Glutamatergic neuron (in vitro differentiated cells): ENCODE measurements at regions not wholly inside any gene's neighbourhood (a gene's known extent, or its start where the extent isn't known, plus 50 kb on each side); places are given as distances from the start of the nearest gene placed in this dataset.

Source experiments
- DNase-seq: peaks from one replicate; pipeline ENCODE4 v3.0.0; 2022
- H3K27ac Mint-ChIP-seq: one replicate; pipeline ENCODE4 v1.8.0; 2020; ENCODE audit warnings: mild to moderate bottlenecking, mixed read lengths, inconsistent platforms; ENCODE audit not compliant: unreplicated experiment
- H3K27me3 Mint-ChIP-seq: one replicate; pipeline ENCODE4 v1.8.0; 2020; ENCODE audit warnings: mild to moderate bottlenecking, moderate library complexity, mixed read lengths, inconsistent platforms; ENCODE audit not compliant: unreplicated experiment
- H3K36me3 Mint-ChIP-seq: one replicate; pipeline ENCODE4 v1.8.0; 2020; ENCODE audit warnings: mild to moderate bottlenecking, mixed read lengths, inconsistent platforms; ENCODE audit not compliant: unreplicated experiment
- H3K4me1 Mint-ChIP-seq: one replicate; pipeline ENCODE4 v1.8.0; 2020; ENCODE audit warnings: mild to moderate bottlenecking, low read depth, mixed read lengths, inconsistent platforms; ENCODE audit not compliant: unreplicated experiment
- H3K4me3 Mint-ChIP-seq: one replicate; pipeline ENCODE4 v1.8.0; 2020; ENCODE audit warnings: mild to moderate bottlenecking, mixed read lengths, inconsistent platforms; ENCODE audit not compliant: unreplicated experiment
- H3K9me3 Mint-ChIP-seq: one replicate; pipeline ENCODE4 v1.8.0; 2020; ENCODE audit warnings: mild to moderate bottlenecking, moderate library complexity, mixed read lengths, inconsistent platforms; ENCODE audit not compliant: unreplicated experiment
- CTCF ChIP-seq: fragments of 200-600 bp; sonication (generic); IDR thresholded peaks from one replicate; pipeline ENCODE4 v1.5.0; 2021; ENCODE audit not compliant: partially characterized antibody, unreplicated experiment

- Mint-ChIP-seq H3K4me1 (peaks cover 1% of the 10 kb centered on the region), H3K36me3 (peaks cover 14% of the 10 kb centered on the region), H3K9me3 (peaks cover 8% of the 10 kb centered on the region), H3K27ac (no peak overlapping the region), H3K27me3 (peaks cover 9% of the 10 kb centered on the region), H3K4me3 (no peak overlapping the region)
- no peak for DNase-seq
- TF ChIP-seq CTCF = no peak
Observed at GRCh38 chr1:36737767-36738166, 255.1 kb upstream of the CSF3R start.

- H3K27me3 Mint-ChIP-seq = peaks cover 9% of the 10 kb centered on the region
- no peaks in the 10 kb centered on the region for H3K4me1 Mint-ChIP-seq
- no peak for DNase-seq
- TF ChIP-seq CTCF = no peak
- H3K27ac Mint-ChIP-seq = no peak overlapping the region
- no peak overlapping the region for H3K4me3 Mint-ChIP-seq
- H3K36me3 Mint-ChIP-seq = peaks cover 14% of the 10 kb centered on the region
- peaks cover 11% of the 10 kb centered on the region for H3K9me3 Mint-ChIP-seq
Observed at GRCh38 chr1:36737038-36737555, 254.4 kb upstream of the CSF3R start.

GRCh38 chr1:36735939-36736730 lies 253.4 kb upstream of the CSF3R start:
- Mint-ChIP-seq H3K4me3 (no peak overlapping the region), H3K9me3 (peaks cover 11% of the 10 kb centered on the region), H3K27ac (no peak overlapping the region), H3K36me3 (peaks cover 14% of the 10 kb centered on the region), H3K27me3 (peaks cover 9% of the 10 kb centered on the region), H3K4me1 (no peaks in the 10 kb centered on the region)
- DNase-seq = no peak
- no peak for TF ChIP-seq CTCF

- H3K27ac Mint-ChIP-seq = no peak overlapping the region
- peaks cover 10% of the 10 kb centered on the region for H3K9me3 Mint-ChIP-seq
- H3K4me3 Mint-ChIP-seq = no peak overlapping the region
- TF ChIP-seq CTCF = no peak
- H3K36me3 Mint-ChIP-seq = peaks cover 11% of the 10 kb centered on the region
- no peak for DNase-seq
- H3K27me3 Mint-ChIP-seq = peaks cover 9% of the 10 kb centered on the region
- H3K4me1 Mint-ChIP-seq = no peaks in the 10 kb centered on the region
Observed at GRCh38 chr1:36735436-36735835, 252.7 kb upstream of the CSF3R start.

- peaks cover 9% of the 10 kb centered on the region for H3K27me3 Mint-ChIP-seq
- no peaks in the 10 kb centered on the region for H3K4me1 Mint-ChIP-seq
- no peak overlapping the region for H3K4me3 Mint-ChIP-seq
- H3K36me3 Mint-ChIP-seq = peaks cover 11% of the 10 kb centered on the region
- TF ChIP-seq CTCF = no peak
- DNase-seq = no peak
- H3K27ac Mint-ChIP-seq = no peak overlapping the region
- H3K9me3 Mint-ChIP-seq = peaks cover 10% of the 10 kb centered on the region
Observed at GRCh38 chr1:36734356-36734755, 251.6 kb upstream of the CSF3R start.
